Osteoblast (primary cell): ENCODE measurements at regions not wholly inside any gene's neighbourhood (a gene's known extent, or its start where the extent isn't known, plus 50 kb on each side); places are given as distances from the start of the nearest gene placed in this dataset.

ENCODE experiments used
- DNase-seq: peaks from one replicate; pipeline ENCODE4 v3.0.0; 2011; ENCODE audit warnings: low spot score, mixed read lengths; ENCODE audit not compliant: insufficient read length; ENCODE audit errors: missing footprints
- H2AFZ ChIP-seq: 2 replicates; pipeline ENCODE4 v1.6.0; 2011; ENCODE audit warnings: mild to moderate bottlenecking, low read length
- H3K27ac ChIP-seq: 2 replicates; pipeline ENCODE4 v1.5.1; 2011; ENCODE audit warnings: mild to moderate bottlenecking, low read depth, low read length, moderate library complexity
- H3K27me3 ChIP-seq: 2 replicates; pipeline ENCODE4 v1.6.0; 2012; ENCODE audit warnings: mild to moderate bottlenecking, control low read depth, inconsistent platforms, low read length, moderate library complexity; ENCODE audit not compliant: insufficient read depth
- H3K36me3 ChIP-seq: 2 replicates; pipeline ENCODE4 v1.5.1; 2011; ENCODE audit warnings: mild to moderate bottlenecking, low read length, control low read depth, moderate library complexity; ENCODE audit not compliant: insufficient read depth
- H3K4me1 ChIP-seq: 2 replicates; pipeline ENCODE4 v1.5.1; 2011; ENCODE audit warnings: mild to moderate bottlenecking, low read length, control low read depth, moderate library complexity; ENCODE audit not compliant: insufficient read depth
- H3K4me2 ChIP-seq: 2 replicates; pipeline ENCODE4 v1.6.0; 2011; ENCODE audit warnings: mild to moderate bottlenecking, low read length; ENCODE audit not compliant: insufficient read depth
- H3K4me3 ChIP-seq: fragments of 200-600 bp; sonication (generic); 3 replicates; pipeline ENCODE4 v1.5.1; 2012; ENCODE audit warnings: mild to moderate bottlenecking, low read length, inconsistent platforms; ENCODE audit not compliant: insufficient read depth
- H3K79me2 ChIP-seq: 2 replicates; pipeline ENCODE4 v1.6.0; 2012; ENCODE audit warnings: mild to moderate bottlenecking, low read length, control low read depth, inconsistent platforms; ENCODE audit not compliant: insufficient read depth
- H3K9me3 ChIP-seq: 2 replicates; pipeline ENCODE4 v1.5.1; 2011; ENCODE audit warnings: low read depth, low read length, control low read depth
- H4K20me1 ChIP-seq: 2 replicates; pipeline ENCODE4 v1.6.0; 2012; ENCODE audit warnings: mild to moderate bottlenecking, low read length, control low read depth; ENCODE audit not compliant: insufficient read depth
- TF ChIP-seq, protein P1 (sequence below): IDR thresholded peaks from 2 replicates; pipeline ENCODE4 v1.5.1; 2011; ENCODE audit warnings: mild to moderate bottlenecking, low read depth, low read length, moderate library complexity; ENCODE audit errors: extremely low read depth

DNA sequence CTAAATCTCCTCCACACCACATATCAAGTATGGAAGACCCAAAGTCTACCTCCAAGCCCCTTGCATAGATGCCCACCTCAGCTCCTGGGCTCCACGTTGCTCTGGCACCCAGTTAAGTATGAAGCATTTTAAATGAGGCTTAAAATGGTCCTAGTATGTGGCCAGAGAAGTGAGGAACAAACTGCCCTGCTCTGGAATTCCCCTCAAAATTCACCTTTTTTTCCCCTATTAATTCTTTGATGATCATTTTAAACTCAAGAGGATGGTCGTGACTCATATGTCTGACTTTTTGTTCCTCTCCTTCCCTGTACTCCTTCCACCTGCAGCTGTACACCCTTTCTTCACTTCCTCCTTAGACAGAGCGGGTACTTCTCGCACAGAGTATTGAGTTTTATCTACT is 234.5 kb upstream of the MYOCD start:
- H3K4me2 ChIP-seq: no peak overlapping the region
- no peaks in the 10 kb centered on the region for H3K79me2 ChIP-seq
- no peaks in the 10 kb centered on the region for H3K4me1 ChIP-seq
- no peak overlapping the region for H3K27ac ChIP-seq
- H3K36me3 ChIP-seq: no peaks in the 10 kb centered on the region
- TF ChIP-seq, protein P1, sequence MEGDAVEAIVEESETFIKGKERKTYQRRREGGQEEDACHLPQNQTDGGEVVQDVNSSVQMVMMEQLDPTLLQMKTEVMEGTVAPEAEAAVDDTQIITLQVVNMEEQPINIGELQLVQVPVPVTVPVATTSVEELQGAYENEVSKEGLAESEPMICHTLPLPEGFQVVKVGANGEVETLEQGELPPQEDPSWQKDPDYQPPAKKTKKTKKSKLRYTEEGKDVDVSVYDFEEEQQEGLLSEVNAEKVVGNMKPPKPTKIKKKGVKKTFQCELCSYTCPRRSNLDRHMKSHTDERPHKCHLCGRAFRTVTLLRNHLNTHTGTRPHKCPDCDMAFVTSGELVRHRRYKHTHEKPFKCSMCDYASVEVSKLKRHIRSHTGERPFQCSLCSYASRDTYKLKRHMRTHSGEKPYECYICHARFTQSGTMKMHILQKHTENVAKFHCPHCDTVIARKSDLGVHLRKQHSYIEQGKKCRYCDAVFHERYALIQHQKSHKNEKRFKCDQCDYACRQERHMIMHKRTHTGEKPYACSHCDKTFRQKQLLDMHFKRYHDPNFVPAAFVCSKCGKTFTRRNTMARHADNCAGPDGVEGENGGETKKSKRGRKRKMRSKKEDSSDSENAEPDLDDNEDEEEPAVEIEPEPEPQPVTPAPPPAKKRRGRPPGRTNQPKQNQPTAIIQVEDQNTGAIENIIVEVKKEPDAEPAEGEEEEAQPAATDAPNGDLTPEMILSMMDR: no peak
- H4K20me1 ChIP-seq: no peaks in the 10 kb centered on the region
- no peak for DNase-seq
- H3K4me3 ChIP-seq: no peak overlapping the region
- no peaks in the 10 kb centered on the region for H3K27me3 ChIP-seq
- no peaks in the 10 kb centered on the region for H3K9me3 ChIP-seq
- no peak overlapping the region for H2AFZ ChIP-seq

DNA sequence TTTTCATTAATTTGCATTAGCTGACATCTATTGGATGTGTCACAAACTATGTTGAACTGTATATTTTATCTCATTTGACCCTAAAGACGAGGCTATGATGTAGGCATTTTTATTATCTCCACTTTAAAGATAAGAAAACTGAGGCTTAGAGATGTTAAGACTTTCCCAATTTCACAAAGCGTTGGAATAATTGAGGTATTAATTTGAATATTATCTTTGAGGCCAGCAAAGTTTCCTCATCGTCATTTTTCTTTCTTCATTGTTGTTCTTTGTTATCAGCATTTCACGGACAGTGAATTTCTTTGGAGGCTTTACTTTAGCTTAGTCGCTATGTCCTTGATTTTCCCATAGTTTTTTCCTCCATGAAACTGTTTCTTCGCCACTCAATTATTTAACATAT is 227.5 kb upstream of the MYOCD start:
- H3K79me2 ChIP-seq: no peaks in the 10 kb centered on the region
- H3K27me3 ChIP-seq: no peaks in the 10 kb centered on the region
- no peak for DNase-seq
- no peaks in the 10 kb centered on the region for H3K4me1 ChIP-seq
- H3K4me2 ChIP-seq: no peak overlapping the region
- no peaks in the 10 kb centered on the region for H3K36me3 ChIP-seq
- no peak overlapping the region for H3K27ac ChIP-seq
- no peak overlapping the region for H2AFZ ChIP-seq
- no peaks in the 10 kb centered on the region for H4K20me1 ChIP-seq
- H3K4me3 ChIP-seq: no peak overlapping the region
- TF ChIP-seq, protein P1: no peak
- H3K9me3 ChIP-seq: no peaks in the 10 kb centered on the region

DNA sequence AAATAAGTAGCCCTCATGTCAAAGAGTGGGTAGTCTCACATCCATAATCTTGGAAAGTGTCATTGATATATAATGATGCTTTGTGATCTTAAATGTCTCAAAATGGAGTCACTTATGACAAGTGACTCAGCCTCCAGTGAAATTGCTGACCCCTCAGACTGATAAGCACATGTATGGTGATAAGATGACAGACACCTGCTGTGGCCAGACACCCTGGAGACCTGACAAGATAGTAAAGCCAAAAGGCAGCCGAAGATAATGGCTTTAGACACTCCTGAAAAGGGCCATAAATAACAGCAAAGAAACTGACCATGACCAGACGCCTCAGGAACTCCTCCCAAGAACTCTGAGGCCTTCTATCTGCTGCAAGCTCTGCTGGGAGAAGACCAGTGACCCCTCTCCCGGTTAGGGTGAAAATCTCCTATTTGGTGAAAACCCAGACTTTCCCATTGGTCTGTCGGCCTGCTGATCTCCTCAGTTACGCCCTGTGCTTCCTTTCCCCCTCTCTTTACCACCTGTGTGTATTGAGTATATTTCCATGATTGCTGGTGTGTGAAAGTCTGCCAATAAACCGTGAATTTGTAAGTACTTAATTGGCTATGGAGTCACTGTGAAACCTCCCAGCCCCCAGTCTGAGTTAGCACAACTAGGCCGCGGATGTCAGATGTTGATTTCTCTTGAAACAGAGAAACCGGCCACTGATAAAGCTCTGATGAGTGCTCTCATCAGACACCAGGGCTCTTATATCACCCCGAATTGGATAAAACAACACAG is 226.7 kb upstream of the MYOCD start:
- TF ChIP-seq, protein P1: no peak
- Histone ChIP-seq H3K27me3 (no peaks in the 10 kb centered on the region), H3K4me1 (no peaks in the 10 kb centered on the region), H2AFZ (no peak overlapping the region), H3K9me3 (no peaks in the 10 kb centered on the region), H3K79me2 (no peaks in the 10 kb centered on the region), H3K4me3 (no peak overlapping the region), H3K4me2 (no peak overlapping the region), H4K20me1 (no peaks in the 10 kb centered on the region), H3K27ac (no peak overlapping the region), H3K36me3 (no peaks in the 10 kb centered on the region)
- DNase-seq: no peak

DNA sequence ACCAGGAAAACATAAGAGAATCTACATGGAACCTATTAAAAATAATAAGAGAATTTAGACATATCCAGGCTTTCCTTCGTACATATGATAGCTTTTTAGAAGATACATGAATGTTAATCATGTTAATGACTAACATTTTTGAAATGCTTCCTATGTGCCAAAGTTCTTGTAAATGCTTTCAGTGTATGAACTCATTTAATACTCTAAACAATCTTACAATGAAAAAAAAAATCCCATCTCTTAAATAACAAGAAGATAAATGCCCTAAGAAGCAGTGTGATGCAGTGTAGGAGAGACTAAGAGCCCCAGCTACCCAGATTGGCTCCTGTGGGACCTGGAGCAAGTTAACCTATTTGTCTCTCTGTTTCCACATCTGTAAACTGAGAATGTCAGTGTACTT is 220.4 kb upstream of the MYOCD start:
- H2AFZ ChIP-seq: no peak overlapping the region
- H3K4me1 ChIP-seq: no peaks in the 10 kb centered on the region
- H3K27ac ChIP-seq: no peak overlapping the region
- DNase-seq: no peak
- H3K27me3 ChIP-seq: no peaks in the 10 kb centered on the region
- no peaks in the 10 kb centered on the region for H3K79me2 ChIP-seq
- H3K9me3 ChIP-seq: no peaks in the 10 kb centered on the region
- no peaks in the 10 kb centered on the region for H4K20me1 ChIP-seq
- H3K4me3 ChIP-seq: no peak overlapping the region
- H3K36me3 ChIP-seq: no peaks in the 10 kb centered on the region
- TF ChIP-seq, protein P1: no peak
- no peak overlapping the region for H3K4me2 ChIP-seq
